ENCODE measurements at regions not wholly inside any gene's neighbourhood (a gene's known extent, or its start where the extent isn't known, plus 50 kb on each side); places are given as distances from the start of the nearest gene placed in this dataset.

DNA sequence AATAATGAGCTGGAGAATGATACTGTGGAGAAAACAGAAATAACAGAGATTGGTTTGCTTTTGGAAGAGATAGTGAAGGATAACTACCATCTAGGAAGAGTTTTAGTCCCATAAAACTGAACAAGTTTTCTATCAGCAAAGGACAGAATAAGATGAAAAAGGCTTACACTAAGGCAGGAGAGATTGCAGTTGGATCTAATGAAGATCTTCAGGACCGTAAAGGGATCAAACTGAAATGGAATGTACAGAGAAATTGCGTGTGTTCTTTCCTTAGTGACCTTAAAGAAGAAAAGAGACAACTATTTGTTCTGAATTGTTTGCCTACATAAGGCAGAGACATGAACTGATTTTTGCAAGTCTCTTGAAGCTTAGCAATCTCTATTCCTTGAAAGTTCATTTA is 191.7 kb upstream of the MTPN start:
- TF ChIP-seq, protein P1, sequence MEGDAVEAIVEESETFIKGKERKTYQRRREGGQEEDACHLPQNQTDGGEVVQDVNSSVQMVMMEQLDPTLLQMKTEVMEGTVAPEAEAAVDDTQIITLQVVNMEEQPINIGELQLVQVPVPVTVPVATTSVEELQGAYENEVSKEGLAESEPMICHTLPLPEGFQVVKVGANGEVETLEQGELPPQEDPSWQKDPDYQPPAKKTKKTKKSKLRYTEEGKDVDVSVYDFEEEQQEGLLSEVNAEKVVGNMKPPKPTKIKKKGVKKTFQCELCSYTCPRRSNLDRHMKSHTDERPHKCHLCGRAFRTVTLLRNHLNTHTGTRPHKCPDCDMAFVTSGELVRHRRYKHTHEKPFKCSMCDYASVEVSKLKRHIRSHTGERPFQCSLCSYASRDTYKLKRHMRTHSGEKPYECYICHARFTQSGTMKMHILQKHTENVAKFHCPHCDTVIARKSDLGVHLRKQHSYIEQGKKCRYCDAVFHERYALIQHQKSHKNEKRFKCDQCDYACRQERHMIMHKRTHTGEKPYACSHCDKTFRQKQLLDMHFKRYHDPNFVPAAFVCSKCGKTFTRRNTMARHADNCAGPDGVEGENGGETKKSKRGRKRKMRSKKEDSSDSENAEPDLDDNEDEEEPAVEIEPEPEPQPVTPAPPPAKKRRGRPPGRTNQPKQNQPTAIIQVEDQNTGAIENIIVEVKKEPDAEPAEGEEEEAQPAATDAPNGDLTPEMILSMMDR (conservative IDR thresholded peaks at IDR 0.05), result no peak
- TF ChIP-seq ZFX (IDR thresholded peaks at IDR 0.05), result no peak

All from C4-2B (cell line).